ENCODE measurements at regions not wholly inside any gene's neighbourhood (a gene's known extent, or its start where the extent isn't known, plus 50 kb on each side); places are given as distances from the start of the nearest gene placed in this dataset.
"Not testable (repeated sequence)": the region's sequence is repeated elsewhere in the genome, so short reads cannot be mapped to it uniquely, and the experiment has no call there.

DNA sequence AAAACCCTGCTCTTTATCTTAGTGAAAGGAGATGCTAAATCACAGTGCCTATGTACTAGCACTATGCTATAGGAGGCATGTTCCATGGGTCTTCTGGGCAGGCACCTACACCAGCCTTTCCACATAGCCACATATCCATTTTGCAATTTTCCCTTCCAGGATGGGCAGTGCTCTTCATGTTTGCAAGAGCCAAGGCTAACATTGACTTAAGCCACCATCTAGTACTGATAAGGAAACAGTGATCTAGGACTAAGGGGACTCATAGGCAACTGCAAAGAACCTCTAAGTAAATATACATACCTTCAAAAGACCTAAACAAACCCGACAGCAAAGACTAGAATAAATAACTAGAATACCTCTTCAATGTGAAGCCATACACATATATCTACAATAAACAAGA lies 919.7 kb upstream of the GYPC start:
- DNase-seq, result no peak

DNA sequence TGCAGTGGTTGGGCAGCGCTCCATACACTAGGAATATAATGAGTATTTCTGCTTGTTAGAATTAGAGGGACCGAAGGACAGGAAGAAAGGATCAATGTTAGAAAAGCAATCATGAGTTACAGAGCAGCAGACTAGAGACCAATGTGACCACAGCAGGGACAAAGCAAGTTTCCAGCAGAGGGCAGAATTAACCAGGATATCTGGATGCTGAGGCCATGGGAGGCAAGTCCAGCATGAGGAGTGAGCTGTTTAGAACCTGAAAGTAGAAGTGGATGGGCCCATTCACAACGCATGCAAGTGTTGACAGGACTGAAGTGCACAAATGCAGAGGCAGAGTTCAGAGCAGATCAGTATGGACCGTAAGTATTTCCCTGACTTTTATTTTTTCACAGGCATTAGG lies 910.4 kb upstream of the GYPC start:
- no peak for DNase-seq

DNA sequence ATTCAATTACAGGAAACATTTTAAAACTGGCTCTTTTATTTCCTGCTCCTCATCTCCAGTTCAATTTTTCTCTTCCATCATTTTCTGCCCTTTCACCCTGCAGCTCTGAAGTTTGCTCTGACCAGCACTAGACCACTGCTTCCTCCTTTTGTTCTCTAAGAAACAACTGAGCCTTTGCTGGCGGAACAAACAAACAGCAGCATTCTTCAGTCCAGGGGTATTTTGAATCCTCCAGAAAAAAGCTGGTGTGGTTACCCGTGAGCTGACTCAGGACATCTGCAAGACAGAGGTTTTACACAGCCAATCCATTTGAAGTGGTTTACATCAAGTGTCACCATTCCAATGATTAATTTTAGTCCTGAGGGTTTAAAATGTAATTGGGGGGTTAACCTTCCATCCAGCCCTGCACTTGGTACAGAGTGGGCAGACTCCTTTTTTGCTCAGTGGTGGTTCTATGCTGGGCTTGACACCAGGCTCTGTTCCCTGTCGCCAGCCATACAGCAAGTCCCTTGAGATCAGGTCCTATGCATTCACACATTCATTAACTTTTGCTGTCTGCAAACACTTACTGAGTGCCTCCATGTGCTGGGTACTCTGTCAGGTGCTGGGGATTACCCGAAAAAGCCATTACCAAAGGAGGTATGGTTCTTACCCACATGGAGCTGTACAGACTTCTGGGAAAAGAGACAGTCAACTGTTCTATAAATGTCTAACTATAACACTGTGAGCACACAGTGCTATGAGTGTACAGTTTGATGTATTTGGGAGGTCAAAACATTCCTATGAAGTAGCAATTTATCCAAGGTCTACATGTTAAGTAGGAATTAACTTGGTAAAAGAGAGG lies 909.4 kb upstream of the GYPC start:
- DNase-seq, result no peak

DNA sequence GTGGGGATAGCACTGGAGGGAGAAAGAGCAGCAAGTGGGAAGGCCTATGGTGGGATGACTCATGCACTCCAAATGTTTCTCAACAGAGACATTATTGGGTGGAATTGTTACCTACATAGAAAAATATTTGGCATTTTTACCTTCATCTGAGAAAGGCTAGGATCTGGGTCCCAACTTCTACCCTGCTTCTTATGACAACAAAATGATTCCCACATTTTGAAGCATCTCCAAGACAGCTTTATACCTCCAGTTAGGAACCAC lies 908.9 kb upstream of the GYPC start:
- DNase-seq, result no peak

DNA sequence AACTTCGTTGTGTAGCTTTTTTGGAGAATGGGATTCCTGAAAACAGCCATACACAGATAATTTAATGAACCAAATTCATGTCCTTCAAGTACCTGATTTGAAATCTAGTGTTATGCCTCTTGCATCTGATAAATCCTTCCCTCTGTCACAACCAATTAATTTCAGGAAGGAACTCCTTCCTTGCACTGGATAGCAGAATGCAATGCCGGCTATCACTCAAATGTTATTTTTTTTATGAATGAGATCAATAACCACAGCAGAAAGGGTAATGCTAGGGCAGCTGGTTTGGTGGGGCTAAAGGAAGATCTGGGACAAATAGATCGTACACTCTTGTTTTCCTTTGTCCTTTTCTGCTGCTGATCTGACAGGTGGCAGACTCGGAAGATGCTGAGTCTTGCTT lies 899.5 kb upstream of the GYPC start:
- no peak for DNase-seq

DNA sequence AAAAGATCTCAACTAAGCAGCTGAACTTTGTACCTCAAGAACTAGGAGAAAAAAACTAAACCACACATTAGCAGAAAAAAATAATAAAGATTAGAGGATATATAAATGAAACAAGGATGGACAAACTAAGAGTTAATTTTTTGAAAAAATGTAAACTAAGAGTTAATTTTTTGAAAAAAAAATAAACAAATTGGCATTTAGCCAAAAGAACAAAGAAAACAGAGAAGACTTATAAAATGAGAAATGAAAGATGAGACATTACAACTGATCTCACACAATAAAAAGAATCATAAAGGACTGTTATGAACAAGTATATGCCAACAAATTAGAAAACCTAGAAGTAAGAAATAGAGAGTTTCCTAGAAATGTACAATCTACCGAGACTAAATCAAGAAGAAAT lies 859.2 kb upstream of the GYPC start:
- no peak for DNase-seq

DNA sequence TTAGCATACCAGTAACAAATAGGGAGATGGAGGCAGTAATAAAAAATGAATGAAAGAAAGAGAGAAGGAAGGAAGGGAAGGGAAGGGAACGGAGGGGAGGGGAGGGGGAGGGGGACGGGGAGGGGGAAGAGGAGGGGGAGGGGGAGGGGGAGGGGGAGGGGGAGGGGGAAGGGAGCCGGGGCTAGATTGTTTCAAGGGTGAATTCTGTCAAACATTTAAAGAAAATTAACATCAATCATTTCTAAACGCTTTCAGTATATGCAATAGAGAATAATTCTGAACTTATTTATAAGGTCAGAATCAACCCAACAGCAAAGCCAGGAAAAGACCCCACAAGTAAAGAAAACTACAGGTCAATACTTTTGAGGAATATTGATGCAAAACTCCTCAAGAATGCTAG lies 858.8 kb upstream of the GYPC start:
- DNase-seq, result no peak

DNA sequence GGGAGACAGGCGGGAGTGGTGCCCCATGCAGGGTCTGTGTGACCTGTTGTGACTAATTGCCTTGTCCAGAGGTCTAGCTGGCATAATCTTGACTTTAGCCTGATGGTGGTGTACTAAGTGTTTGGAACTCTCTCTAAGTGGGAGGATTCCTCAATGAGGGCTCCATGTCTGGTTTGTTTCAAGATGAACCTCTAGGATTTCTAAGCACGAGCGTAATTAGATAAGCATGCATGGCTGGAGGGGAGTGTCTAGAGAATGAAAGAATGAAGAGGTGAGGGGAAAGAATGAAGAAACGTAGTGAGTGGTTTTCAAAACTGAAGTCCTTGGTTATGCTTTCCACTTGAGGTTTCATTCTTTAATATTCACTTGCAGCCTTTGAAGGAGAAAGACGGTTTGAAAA lies 833.2 kb upstream of the GYPC start:
- DNase-seq, result no peak

DNA sequence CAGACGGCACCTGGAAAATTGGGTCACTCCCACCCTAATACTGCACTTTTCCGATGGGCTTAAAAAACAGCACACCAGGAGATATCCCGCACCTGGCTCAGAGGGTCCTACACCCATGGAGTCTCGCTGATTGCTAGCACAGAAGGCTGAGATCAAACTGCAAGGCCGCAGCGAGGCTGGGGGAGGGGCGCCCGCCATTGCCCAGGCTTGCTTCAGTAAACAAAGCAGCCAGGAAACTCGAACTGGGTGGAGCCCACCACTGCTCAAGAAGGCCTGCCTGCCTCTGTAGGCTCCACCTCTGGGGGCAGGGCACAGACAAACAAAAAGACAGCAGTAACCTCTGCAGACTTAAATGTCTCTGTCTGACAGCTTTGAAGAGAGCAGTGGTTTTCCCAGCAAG lies 830.2 kb upstream of the GYPC start:
- not testable (repeated sequence) for DNase-seq

DNA sequence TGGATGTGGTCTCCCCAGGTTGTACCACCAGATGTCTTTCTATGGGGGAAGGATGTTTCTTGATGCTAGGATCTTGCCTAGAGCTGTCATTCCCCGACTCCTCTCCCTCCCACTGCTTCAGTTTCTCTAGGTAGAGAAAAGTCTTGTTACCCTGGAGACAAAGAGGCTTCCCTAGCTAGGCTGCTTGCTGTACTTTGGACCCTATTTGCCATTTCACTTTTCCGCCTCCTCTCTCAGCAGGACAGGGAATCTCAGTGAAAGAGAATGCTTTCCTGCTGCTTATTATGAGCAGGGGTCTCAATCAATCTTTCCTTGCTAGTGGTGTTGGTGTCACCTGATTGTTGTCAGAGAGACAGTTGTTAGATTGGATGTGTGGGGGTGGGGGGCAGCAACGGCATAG lies 818.8 kb upstream of the GYPC start:
- no peak for DNase-seq

DNA sequence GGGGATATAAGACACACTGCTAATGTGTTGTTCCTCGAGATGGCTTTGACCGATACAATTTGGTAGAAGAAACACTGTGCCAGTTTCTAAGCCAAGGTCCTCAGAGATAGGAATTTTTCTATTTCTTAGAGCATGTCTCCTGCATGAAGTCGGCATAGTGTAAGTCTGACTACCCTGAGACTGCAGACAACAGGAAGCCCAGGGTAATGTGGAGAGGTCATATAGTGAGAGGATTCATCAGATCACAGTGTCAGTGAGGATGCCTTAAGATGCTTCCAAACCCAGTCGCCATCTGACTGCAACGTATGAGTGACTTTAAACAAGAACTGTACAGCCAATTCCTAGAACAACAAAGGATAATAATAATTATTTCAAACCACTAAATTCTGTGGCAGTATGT lies 818.3 kb upstream of the GYPC start:
- no peak for DNase-seq

DNA sequence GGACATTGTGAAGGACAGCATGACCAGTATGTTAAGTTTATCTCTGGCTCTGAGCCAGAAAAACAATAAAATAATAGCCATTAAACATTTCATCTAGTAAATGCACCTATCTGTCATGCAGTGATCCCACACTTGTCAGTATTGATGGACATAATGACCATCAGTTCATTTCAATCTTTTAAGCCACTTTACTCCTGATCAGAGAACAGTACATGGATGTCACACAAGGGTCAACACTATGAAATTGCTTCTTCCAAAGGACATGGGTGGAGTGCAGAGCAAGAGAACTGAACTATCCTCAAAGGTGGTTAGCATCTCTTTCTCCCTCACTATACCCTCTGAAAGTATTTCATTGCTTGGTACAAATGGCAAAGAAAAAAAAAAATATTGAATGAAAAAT lies 816.0 kb upstream of the GYPC start:
- DNase-seq, result no peak

DNA sequence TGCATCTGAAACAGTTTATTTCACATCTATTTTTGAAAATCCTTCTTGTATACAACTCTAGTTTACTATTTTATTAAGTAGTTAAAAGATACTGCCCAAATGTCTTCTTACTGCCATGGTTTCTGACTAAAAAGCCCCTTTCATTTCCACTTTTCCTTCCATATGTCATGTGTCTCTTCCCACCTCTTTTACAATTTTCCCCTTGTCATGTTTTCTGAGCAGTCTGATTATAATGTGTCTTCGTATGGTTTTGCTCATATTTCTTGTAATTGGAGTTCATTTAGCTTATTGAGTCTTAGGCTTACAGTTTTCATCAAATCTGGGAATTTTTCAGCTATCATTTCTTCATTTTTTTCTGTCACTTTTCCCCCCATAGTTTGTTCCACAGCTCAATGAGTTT lies 813.9 kb upstream of the GYPC start:
- DNase-seq, result no peak

DNA sequence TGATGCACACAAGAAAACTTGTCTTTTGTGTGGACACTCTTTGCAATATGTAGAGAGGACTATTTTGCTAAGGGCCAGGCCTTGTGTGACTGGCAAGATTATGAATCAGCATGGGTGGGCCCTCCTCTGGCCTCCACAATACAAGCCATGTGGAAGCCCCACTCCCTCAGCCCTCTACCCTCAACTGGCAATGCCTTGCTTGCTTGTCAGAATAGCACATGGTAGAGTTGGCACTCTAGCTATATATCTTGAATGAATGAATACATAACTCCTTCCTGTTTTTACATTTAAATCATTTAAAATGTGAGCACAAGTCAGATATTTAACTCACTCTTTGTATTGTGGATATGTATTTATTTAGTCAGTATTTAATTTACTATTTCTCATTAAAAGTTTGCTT lies 805.4 kb upstream of the GYPC start:
- no peak for DNase-seq

DNA sequence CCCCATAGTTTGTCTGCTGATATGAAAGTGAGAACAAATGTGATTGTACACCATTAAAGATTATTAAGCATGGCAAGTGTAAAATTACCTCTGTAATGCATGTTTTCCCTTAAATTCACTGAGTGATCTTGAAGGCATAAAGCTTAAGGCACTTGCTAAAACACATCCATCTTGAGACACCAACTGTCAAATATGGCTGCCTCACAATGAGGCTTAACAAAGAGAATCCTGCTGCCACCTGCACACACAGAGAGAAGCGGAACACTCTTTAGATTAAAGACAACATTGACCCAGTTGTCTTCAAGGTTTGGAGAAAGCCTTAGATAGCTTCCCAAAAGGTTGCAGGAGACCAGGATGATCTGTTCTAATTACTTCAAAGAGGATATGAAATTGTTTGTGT lies 803.6 kb upstream of the GYPC start:
- DNase-seq, result no peak

DNA sequence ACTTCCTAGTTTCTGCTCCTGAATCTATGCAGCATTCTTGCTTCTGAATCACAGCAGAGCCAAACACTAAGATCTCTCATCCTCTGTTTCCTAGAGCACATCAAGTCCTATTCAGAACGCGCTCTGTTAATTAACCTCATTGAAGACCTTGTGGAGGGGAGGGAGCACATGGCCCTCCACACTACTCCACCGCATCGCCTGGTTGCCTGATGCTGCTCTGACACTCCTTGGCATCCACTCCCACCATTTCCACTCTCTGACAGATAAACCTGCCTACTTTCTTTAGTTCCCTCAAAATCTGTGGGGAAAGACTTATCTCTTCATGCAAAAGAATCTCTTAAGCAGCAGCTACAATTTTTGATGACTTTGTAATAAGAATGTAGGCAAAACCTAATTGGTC lies 802.3 kb upstream of the GYPC start:
- DNase-seq, result no peak

DNA sequence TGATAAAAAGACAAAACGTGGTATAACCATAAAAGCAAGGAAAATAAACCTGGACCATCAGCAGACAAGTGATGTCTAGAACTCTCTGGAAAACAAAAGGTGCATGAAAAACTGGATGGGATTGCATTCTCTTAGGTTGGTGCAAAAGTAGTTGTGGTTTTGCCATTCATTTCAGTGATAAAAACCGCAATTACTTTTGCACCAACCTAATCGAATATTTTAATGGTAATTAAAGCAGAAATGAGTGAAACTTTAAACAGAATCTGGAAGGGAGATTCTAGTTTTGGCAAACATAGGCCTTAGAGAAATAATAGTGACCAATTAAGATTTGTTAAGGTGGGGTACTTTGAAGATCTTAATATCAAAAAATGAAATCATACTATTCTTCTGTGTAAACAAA lies 800.8 kb upstream of the GYPC start:
- no peak for DNase-seq

DNA sequence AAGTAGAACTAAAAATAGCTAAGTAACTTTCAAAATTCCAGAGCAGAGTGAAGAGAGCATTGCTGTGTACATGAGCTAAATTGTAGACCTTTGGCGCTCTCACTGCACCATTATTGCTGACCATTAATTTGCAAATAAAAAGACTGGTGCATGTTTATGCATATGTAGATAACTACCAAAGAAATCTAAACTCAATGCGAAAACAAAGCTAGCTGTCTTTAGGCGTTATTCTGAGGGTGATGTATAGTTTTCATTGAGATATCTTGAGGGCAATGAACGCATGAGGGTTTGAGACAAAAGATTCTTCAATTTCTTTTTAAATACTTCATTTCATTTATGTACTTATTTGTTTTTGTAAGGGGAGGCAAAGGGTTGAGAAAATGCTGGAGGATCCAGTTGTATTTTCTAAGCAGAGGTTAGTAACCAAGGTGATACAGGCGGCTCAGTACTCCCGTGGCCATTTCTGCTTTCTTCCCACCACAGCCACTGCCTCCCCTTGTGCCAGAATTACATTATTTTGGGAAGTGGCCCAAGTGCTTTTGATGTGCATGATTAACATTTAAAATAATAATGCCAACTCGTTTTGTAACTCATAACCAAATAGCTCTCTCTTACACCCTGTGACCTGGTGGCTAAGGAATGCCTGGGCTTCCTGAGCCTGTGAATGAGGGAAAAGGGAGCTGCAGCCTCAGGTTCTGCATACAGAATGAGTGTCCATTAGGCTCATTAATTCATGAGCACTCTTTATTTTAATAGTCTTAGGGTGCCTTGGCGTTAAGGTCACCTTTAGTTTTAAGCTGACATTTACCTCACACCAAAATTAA lies 797.8 kb upstream of the GYPC start:
- DNase-seq, result no peak

DNA sequence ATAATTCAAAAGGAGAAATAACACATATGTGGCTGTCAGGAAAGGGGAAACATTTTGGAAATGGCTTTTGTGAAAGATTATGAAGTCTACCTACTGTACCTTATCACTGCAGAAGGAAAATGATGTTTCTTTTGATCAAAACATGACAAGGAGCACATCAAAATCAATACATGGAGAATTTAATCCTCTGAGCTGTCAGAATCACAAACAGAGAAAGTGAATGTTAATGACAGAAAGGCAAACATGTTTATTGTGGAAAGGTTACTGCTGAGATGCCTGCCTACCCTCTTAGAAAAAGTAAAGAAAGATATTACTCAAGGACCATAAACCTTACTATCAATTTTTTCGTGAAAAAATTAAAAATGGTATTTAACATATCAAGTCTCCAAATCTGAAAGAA lies 794.5 kb upstream of the GYPC start:
- DNase-seq, result no peak

DNA sequence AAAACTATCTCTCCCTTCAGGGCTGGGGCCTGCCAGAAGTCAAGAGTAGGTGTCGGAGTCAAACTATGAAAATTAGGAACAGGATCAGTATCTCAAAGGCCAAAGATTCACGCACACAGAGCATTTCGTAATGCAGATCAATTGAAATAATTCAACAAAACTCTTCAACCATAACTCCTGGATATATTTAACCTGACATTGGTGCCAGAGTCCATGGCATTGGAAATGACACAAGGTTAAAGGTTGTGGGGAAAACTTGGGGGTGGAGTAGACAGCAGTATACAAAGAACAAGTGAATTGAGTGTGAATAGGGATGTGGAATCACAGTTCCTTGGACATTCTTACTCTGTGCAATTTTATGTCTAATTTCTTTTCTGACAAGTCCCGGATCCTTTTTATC lies 788.0 kb upstream of the GYPC start:
- no peak for DNase-seq

DNA sequence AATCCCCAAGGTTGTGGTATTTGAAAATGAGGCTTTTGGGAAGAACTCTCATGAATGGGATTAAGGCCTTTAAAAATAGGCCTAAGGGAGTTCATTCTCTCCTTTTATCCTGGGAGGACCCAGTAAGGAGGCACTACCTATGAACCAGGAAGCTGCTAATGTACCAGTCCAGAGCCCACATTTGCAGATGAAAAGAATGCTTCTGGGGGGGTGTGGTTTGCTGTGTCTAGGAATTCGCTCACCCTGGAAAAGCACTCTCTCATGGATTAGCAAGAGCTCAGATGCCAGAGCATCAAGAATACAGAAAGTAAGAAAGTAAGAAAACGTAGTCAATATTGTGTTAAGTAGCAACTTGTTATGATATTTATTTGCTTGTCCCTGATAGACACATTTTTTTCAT lies 785.7 kb upstream of the GYPC start:
- DNase-seq, result no peak

DNA sequence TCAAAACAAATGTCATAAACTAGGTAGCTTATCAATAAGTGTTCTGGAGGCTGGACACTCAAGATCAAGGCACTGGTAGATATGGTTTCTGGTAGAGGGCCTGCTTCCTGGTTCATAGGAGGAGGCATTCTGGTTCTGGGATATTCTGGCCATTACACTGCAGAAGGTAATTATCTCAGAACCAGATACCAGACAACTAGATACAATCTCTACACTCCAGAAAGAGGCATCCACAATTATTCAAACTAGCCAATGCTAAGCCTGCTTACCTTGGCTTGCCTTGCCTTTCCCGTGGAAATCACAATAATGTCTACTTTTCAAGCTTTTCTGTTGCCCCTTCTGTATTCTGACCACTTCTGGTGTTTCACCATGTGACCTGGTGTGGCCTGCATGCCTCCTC lies 785.2 kb upstream of the GYPC start:
- DNase-seq, result no peak

DNA sequence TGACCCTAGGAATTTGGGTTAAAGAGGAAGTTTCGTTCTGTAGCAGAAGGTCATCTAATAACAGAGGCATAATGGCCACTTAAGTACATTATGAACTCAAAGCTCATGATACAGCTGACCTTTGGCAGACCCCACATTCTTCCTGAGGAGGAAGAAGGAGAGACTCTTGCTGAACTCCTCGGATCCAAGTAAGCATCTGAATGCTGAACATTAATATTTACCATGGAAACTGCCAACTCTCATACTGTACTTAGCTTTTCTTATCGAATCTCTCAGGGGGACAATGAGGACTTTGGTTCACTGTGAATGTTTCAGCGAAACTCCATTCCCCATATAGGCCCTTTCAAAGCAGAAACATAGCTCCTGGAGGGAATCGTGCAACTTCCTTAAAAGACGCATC lies 781.4 kb upstream of the GYPC start:
- no peak for DNase-seq

DNA sequence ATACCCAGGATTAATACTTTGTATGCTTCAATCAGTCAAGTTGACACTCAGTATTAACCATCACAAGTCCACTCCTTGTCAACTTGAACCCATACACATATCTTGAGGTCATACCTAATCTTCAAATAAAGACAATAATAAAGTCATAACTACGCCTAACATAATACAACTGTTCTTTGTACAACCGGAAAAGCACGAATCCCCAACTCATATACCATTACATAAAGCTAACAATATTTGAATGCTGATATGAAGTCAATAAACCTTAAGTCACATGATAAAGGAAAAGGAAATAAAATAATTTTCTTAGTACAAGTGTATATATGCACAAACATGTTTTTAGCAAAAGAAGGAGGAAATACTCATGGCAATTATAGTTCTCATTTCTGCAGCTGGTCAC lies 770.6 kb upstream of the GYPC start:
- DNase-seq, result no peak

DNA sequence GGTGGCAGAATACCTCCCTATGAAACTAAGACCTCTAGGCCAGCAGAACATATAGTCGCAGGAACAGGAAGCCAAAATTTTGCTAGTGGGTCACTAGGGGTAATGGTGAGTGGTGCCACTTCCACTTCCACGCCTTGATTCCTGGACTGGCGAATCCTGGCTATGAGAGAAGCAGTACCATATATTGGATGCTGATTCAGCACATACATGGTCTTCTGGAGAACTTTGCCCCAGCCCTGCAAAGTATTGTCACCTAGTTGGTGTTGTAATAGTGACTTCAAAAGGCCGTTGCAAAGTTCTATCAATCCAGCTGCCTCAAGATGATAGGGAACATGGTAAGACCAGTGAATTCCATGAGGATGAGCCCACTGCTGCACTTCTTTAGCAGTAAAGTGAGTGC lies 769.8 kb upstream of the GYPC start:
- DNase-seq, result no peak

Measured in activated CD4-positive, alpha-beta T cell treated with anti-CD3 and anti-CD28 coated beads for 48 hours (primary cell).